ENCODE measurements at regions not wholly inside any gene's neighbourhood (a gene's known extent, or its start where the extent isn't known, plus 50 kb on each side); places are given as distances from the start of the nearest gene placed in this dataset.

- Histone ChIP-seq H3K36me3 (no peaks in the 10 kb centered on the region), H3K4me1 (peaks cover 0 to 36% (median 6%) of the 10 kb centered on the region in 3 donors), H3K4me3 (no peak overlapping the region), H3K27me3 (no peaks in the 10 kb centered on the region), H3K27ac (peak overlapping the region in 1 of 4 donors; percentile 13), H3K9me3 (no peaks in the 10 kb centered on the region)
- WGBS, 2 donors = 0 to 50% methylated on average over 3 to 10 of the region's 16 CpGs
- no peak for DNase-seq
- intact Hi-C loops (cut with DNase I) = no loop called here
- TF ChIP-seq CTCF (IDR thresholded peaks at IDR 0.05) = no peak
- TF ChIP-seq POLR2A (IDR thresholded peaks at IDR 0.05) = no peak
Measured at GRCh38 chrX:39907964-39908661, 189.6 kb downstream of the BCOR start.

- intact Hi-C loops (cut with DNase I) = no loop called here
- H3K27me3 ChIP-seq = no peaks in the 10 kb centered on the region
- no peak for TF ChIP-seq POLR2A (IDR thresholded peaks at IDR 0.05)
- no peak for TF ChIP-seq CTCF (IDR thresholded peaks at IDR 0.05)
Measured at GRCh38 chrX:39909996-39910395, 187.8 kb downstream of the BCOR start.

GRCh38 chrX:39910651-39911050, 187.1 kb downstream of the BCOR start:
- no peaks in the 10 kb centered on the region for H3K36me3 ChIP-seq
- intact Hi-C loops (cut with DNase I) = no loop called here
- H3K4me3 ChIP-seq = no peak overlapping the region
- WGBS, 2 donors = 84% methylated on average over 5 of the region's 17 CpGs; no CpG with 5 or more reads in 1 of the 2 donors
- no peaks in the 10 kb centered on the region for H3K9me3 ChIP-seq
- H3K27ac ChIP-seq = no peak overlapping the region
- DNase-seq = no peak
- H3K27me3 ChIP-seq = no peaks in the 10 kb centered on the region
- H3K4me1 ChIP-seq = peaks cover 0 to 18% (median 6%) of the 10 kb centered on the region in 3 donors
- TF ChIP-seq CTCF (IDR thresholded peaks at IDR 0.05) (no peak), POLR2A (IDR thresholded peaks at IDR 0.05) (no peak)

More at GRCh38 chrX:39909996-39910395, 187.8 kb downstream of the BCOR start:
- 84 to 100% methylated on average over 2 to 5 of the region's 5 CpGs for WGBS, 2 donors
- Histone ChIP-seq H3K36me3 (no peaks in the 10 kb centered on the region), H3K4me3 (no peak overlapping the region), H3K4me1 (peaks cover 0 to 25% (median 6%) of the 10 kb centered on the region in 3 donors), H3K27ac (no peak overlapping the region), H3K9me3 (no peaks in the 10 kb centered on the region)
- DNase-seq = no peak

- DNase-seq = no peak
- Histone ChIP-seq H3K36me3 (no peaks in the 10 kb centered on the region), H3K4me1 (peaks cover 0 to 13% (median 6%) of the 10 kb centered on the region in 3 donors), H3K27me3 (no peaks in the 10 kb centered on the region), H3K4me3 (no peak overlapping the region), H3K9me3 (no peaks in the 10 kb centered on the region), H3K27ac (no peak overlapping the region)
- TF ChIP-seq POLR2A (IDR thresholded peaks at IDR 0.05) (no peak), CTCF (IDR thresholded peaks at IDR 0.05) (no peak)
- WGBS, 2 donors = 83 to 94% methylated on average over 3 to 6 of the region's 14 CpGs
- intact Hi-C loops (cut with DNase I) = no loop called here
Measured at GRCh38 chrX:39911278-39911897, 186.4 kb downstream of the BCOR start.

- Histone ChIP-seq H3K27me3 (no peaks in the 10 kb centered on the region), H3K9me3 (no peaks in the 10 kb centered on the region), H3K27ac (no peak overlapping the region), H3K4me3 (no peak overlapping the region), H3K36me3 (no peaks in the 10 kb centered on the region), H3K4me1 (peaks cover 0 to 13% (median 6%) of the 10 kb centered on the region in 3 donors)
- DNase-seq = no peak
- 89% methylated on average over 5 of the region's 7 CpGs; no CpG with 5 or more reads in 1 of the 2 donors for WGBS, 2 donors
- intact Hi-C loops (cut with DNase I) = no loop called here
- TF ChIP-seq POLR2A (IDR thresholded peaks at IDR 0.05) = no peak
- TF ChIP-seq CTCF (IDR thresholded peaks at IDR 0.05) = no peak
Measured at GRCh38 chrX:39912126-39912525, 185.6 kb downstream of the BCOR start.
